ENCODE measurements at regions not wholly inside any gene's neighbourhood (a gene's known extent, or its start where the extent isn't known, plus 50 kb on each side); places are given as distances from the start of the nearest gene placed in this dataset.
"Not testable (repeated sequence)": the region's sequence is repeated elsewhere in the genome, so short reads cannot be mapped to it uniquely, and the experiment has no call there.

DNA sequence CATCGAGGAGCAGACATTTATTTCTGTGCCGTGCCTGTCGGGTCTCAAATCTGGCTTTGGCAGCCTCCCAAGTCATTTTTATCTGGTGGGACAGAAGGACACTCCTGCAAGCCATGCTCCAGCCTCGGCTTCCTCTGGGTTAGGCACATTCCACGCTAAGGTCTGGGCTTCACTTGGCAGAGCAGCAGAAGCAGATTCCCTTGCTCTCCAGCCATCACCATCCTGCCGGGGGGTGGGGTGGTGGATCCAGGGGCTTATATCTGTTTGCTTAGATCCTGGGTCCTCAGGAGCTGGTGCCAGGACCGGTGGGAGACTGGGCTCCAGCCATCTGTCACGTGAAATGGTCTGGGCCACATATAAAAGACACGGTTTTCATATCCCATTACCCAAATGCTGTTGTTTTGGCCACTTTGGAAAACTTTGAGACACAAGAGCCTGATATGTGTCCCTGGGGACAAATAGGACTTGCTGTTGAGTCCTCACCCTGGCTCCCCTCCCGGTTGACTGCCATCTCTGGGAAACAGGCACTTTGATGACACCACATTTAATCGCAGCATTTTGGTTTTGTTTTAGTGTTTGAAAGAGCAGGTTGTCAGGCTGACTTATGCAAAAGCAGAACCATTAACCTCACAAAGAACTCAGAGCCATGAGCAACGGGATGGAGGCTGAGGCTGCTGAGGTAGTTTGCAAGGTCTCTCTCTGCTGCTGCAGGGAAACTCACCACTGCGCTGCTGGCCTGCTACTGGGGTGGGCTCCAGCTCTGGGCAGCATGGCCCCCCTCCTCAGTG is 69.6 kb upstream of the PRMT8 start:
- Histone ChIP-seq H3K36me3 (ENCODE audit: low read depth) (no peaks in the 10 kb centered on the region), H3K9me3 (ENCODE audit: severe bottlenecking) (no peaks in the 10 kb centered on the region), H3K27me3 (ENCODE audit: insufficient read depth, poor library complexity, severe bottlenecking) (no peaks in the 10 kb centered on the region), H3K27ac (ENCODE audit: poor library complexity, severe bottlenecking) (no peak overlapping the region), H3K4me1 (ENCODE audit: insufficient read depth, poor library complexity, severe bottlenecking) (no peaks in the 10 kb centered on the region), H3K4me3 (ENCODE audit: severe bottlenecking) (no peak overlapping the region)
- DNase-seq (ENCODE audit: low spot score) (no peak), ATAC-seq (ENCODE audit: low read depth) (no peak)
- TF ChIP-seq, protein P1, sequence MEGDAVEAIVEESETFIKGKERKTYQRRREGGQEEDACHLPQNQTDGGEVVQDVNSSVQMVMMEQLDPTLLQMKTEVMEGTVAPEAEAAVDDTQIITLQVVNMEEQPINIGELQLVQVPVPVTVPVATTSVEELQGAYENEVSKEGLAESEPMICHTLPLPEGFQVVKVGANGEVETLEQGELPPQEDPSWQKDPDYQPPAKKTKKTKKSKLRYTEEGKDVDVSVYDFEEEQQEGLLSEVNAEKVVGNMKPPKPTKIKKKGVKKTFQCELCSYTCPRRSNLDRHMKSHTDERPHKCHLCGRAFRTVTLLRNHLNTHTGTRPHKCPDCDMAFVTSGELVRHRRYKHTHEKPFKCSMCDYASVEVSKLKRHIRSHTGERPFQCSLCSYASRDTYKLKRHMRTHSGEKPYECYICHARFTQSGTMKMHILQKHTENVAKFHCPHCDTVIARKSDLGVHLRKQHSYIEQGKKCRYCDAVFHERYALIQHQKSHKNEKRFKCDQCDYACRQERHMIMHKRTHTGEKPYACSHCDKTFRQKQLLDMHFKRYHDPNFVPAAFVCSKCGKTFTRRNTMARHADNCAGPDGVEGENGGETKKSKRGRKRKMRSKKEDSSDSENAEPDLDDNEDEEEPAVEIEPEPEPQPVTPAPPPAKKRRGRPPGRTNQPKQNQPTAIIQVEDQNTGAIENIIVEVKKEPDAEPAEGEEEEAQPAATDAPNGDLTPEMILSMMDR (IDR thresholded peaks at IDR 0.05; ENCODE audit: poor library complexity, severe bottlenecking): no peak

DNA sequence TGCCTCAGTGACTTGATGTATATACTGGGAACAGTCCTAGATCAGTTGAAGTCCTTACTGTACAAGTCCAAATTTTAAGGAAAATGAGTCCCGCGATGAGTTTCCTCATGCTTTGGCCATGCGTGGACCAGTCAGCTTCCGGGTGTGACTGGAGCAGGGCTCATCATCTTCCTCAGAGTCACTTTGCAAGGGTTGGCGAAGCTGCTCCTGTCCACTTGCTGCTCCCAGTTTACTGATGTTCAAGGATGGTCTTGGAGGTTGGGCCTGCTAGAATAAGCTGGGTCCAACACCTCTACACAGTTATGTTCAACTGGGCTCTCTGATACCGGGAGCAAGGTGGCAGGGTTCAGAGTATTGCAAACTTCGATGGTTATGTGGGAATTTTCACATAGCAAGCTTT is 66.2 kb upstream of the PRMT8 start:
- H3K4me3 ChIP-seq (ENCODE audit: severe bottlenecking); H3K36me3 ChIP-seq (ENCODE audit: low read depth); DNase-seq (ENCODE audit: low spot score); H3K27ac ChIP-seq (ENCODE audit: poor library complexity, severe bottlenecking); ATAC-seq (ENCODE audit: low read depth); H3K27me3 ChIP-seq (ENCODE audit: insufficient read depth, poor library complexity, severe bottlenecking); H3K9me3 ChIP-seq (ENCODE audit: severe bottlenecking); H3K4me1 ChIP-seq (ENCODE audit: insufficient read depth, poor library complexity, severe bottlenecking): not testable (repeated sequence)

GRCh38 chr12:3427956-3428355 is 63.0 kb upstream of the PRMT8 start:
- Histone ChIP-seq H3K27ac (ENCODE audit: poor library complexity, severe bottlenecking) (no peak overlapping the region), H3K4me1 (ENCODE audit: insufficient read depth, poor library complexity, severe bottlenecking) (no peaks in the 10 kb centered on the region), H3K4me3 (ENCODE audit: severe bottlenecking) (no peak overlapping the region), H3K36me3 (ENCODE audit: low read depth) (no peaks in the 10 kb centered on the region), H3K27me3 (ENCODE audit: insufficient read depth, poor library complexity, severe bottlenecking) (no peaks in the 10 kb centered on the region), H3K9me3 (ENCODE audit: severe bottlenecking) (no peaks in the 10 kb centered on the region)
- DNase-seq (ENCODE audit: low spot score) (no peak), ATAC-seq (ENCODE audit: low read depth) (no peak)
- TF ChIP-seq, protein P1 (IDR thresholded peaks at IDR 0.05; ENCODE audit: poor library complexity, severe bottlenecking): no peak

DNA sequence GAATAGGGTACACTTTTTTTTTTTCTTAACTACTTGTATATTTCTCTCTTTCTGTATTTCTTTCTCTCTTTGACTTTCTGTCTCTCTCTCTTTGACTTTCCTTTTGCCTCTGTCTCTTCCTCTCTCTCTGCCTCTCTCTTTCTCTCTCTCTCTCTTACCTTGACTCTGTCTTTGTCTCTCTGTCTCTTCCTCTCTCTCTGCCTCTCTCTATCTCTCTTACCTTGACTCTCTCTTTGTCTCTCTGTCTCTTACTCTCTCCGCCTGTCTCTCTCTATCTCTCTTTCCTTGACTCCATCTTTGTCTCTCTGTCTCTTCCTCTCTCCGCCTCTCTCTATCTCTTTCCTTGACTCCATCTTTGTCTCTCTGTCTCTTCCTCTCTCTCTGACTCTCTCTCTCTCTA is 62.4 kb upstream of the PRMT8 start:
- DNase-seq (ENCODE audit: low spot score) (no peak), ATAC-seq (ENCODE audit: low read depth) (no peak)
- TF ChIP-seq, protein P1 (IDR thresholded peaks at IDR 0.05; ENCODE audit: poor library complexity, severe bottlenecking): no peak
- Histone ChIP-seq H3K4me1 (ENCODE audit: insufficient read depth, poor library complexity, severe bottlenecking) (no peaks in the 10 kb centered on the region), H3K36me3 (ENCODE audit: low read depth) (no peaks in the 10 kb centered on the region), H3K27ac (ENCODE audit: poor library complexity, severe bottlenecking) (no peak overlapping the region), H3K4me3 (ENCODE audit: severe bottlenecking) (no peak overlapping the region), H3K27me3 (ENCODE audit: insufficient read depth, poor library complexity, severe bottlenecking) (no peaks in the 10 kb centered on the region), H3K9me3 (ENCODE audit: severe bottlenecking) (no peaks in the 10 kb centered on the region)

DNA sequence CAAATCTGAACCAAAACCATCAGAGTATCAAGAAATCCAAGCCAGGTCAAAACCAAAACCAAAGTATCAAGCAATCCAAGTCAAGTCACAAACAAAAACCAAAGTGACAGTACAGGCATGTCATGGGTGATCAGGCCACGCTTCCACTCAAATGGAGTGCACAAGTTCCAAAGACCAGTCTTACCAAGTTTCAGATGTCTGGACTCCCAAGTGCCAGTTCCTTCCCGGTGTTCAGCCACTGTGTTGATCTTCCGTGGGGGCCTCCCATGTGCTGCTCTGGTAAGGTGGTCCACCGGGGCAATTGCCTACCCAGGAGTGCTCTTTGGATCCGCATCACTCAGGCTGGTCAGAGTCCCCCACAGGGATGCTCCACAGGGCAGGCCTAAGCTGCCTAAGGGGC is 61.5 kb upstream of the PRMT8 start:
- not testable (repeated sequence) for DNase-seq (ENCODE audit: low spot score); H3K36me3 ChIP-seq (ENCODE audit: low read depth); H3K4me1 ChIP-seq (ENCODE audit: insufficient read depth, poor library complexity, severe bottlenecking); H3K27me3 ChIP-seq (ENCODE audit: insufficient read depth, poor library complexity, severe bottlenecking); ATAC-seq (ENCODE audit: low read depth); H3K27ac ChIP-seq (ENCODE audit: poor library complexity, severe bottlenecking); H3K9me3 ChIP-seq (ENCODE audit: severe bottlenecking); H3K4me3 ChIP-seq (ENCODE audit: severe bottlenecking)

DNA sequence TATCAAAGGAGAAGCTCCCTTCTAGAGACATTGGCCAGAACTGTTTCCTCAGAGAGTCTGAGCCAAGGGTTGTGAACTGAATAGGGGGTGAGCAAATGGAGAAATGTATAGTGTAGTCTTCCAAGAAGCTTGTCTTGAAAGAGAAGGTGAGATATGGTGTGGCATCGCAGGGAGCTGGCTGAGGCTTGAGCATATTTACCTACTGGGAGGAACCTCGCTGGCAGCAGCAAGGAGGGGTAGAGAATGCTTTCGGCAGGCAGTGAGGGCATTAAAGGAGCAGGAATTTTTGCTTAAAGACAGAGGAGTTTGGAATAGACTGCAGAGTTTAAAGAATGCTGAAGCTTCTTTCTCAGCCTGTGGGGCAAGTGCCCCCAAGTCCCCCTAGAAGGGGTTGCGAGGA is 59.3 kb upstream of the PRMT8 start:
- Histone ChIP-seq H3K36me3 (ENCODE audit: low read depth) (no peaks in the 10 kb centered on the region), H3K27ac (ENCODE audit: poor library complexity, severe bottlenecking) (no peak overlapping the region), H3K9me3 (ENCODE audit: severe bottlenecking) (no peaks in the 10 kb centered on the region), H3K4me3 (ENCODE audit: severe bottlenecking) (no peak overlapping the region), H3K4me1 (ENCODE audit: insufficient read depth, poor library complexity, severe bottlenecking) (no peaks in the 10 kb centered on the region), H3K27me3 (ENCODE audit: insufficient read depth, poor library complexity, severe bottlenecking) (no peaks in the 10 kb centered on the region)
- no peak for ATAC-seq (ENCODE audit: low read depth)
- no peak for DNase-seq (ENCODE audit: low spot score)
- TF ChIP-seq, protein P1 (IDR thresholded peaks at IDR 0.05; ENCODE audit: poor library complexity, severe bottlenecking): no peak

Measured in RWPE2 (cell line).